Gastrocnemius medialis (tissue), 4 donors: ENCODE measurements at regions not wholly inside any gene's neighbourhood (a gene's known extent, or its start where the extent isn't known, plus 50 kb on each side); places are given as distances from the start of the nearest gene placed in this dataset.

Source experiments
- ATAC-seq, 2 donors: fragments of 150-250 bp; one replicate each; pipeline ENCODE4 v1.9.1; 2016
- DNase-seq, 2 donors: peaks; one replicate each; pipeline ENCODE4 v3.0.0-alpha.2; 2019
- H3K27ac ChIP-seq, 4 donors: fragments of 200-600 bp; sonication (generic); 1 replicate in 1 of 4; 2 replicates in 3 of 4; pipeline ENCODE4 v1.5.1; 2016 to 2018; ENCODE audit warnings: mild to moderate bottlenecking in 2 of 4, moderate library complexity in 1 of 4
- H3K27me3 ChIP-seq, 3 donors: fragments of 200-600 bp; sonication (generic) in 2 of 3; 1 replicate in 1 of 3; 2 replicates in 2 of 3; pipeline versions ENCODE4 v1.5.1 to v1.6.0; 2016 to 2019; ENCODE audit warnings: mild to moderate bottlenecking in 1 of 3, moderate library complexity in 1 of 3
- H3K36me3 ChIP-seq, 2 donors: fragments of 200-600 bp; sonication (generic) in 1 of 2; one replicate each; pipeline ENCODE4 v1.5.1; 2017 to 2018
- H3K4me1 ChIP-seq, 2 donors: fragments of 200-600 bp; sonication (generic) in 1 of 2; one replicate each; pipeline ENCODE4 v1.5.1; 2016 to 2017; ENCODE audit warnings: mild to moderate bottlenecking in 2 of 2
- H3K4me3 ChIP-seq, 4 donors: fragments of 200-600 bp; sonication (generic) in 3 of 4; 1 replicate in 1 of 4; 2 replicates in 3 of 4; pipeline ENCODE4 v1.5.1; 2016 to 2019; ENCODE audit warnings: mild to moderate bottlenecking in 2 of 4
- H3K9me3 ChIP-seq, 3 donors: fragments of 200-600 bp; sonication (generic) in 2 of 3; 1 replicate in 1 of 3; 2 replicates in 2 of 3; pipeline ENCODE4 v1.5.1; 2016 to 2019
- POLR2A ChIP-seq, 2 donors: fragments of 450-650 bp; IDR thresholded peaks; one replicate each; pipeline ENCODE4 v1.6.1; 2017; ENCODE audit warnings: antibody characterized with exemption in 2 of 2, mild to moderate bottlenecking in 2 of 2, moderate library complexity in 2 of 2
- in situ Hi-C, 4 donors: fragments of 200-750 bp; cut with MboI; loops; one replicate each; pipeline versions ENCODE4 v1.15.0 to v1.8.0; 2017; ENCODE audit warnings: low sequenced_read_pairs in 4 of 4
- intact Hi-C: fragments of 100-400 bp; cut with DNase I; formaldehyde crosslinking; loops from one replicate; pipeline ENCODE4 v1.15.1; 2023; ENCODE audit warnings: low total_unique reads
- TF ChIP-seq, protein P1 (sequence below), 5 experiments: fragments of 450-650 bp in 3 of 5; fragments of 200-600 bp in 2 of 5; sonication (generic) in 2 of 5; IDR thresholded peaks in 4 of 5; conservative IDR thresholded peaks in 1 of 5; 1 replicate in 4 of 5; 2 replicates in 1 of 5; pipeline ENCODE4 v1.5.1; 2016 to 2019; ENCODE audit warnings: antibody characterized with exemption in 5 of 5, mild to moderate bottlenecking in 3 of 5, moderate library complexity in 3 of 5

DNA sequence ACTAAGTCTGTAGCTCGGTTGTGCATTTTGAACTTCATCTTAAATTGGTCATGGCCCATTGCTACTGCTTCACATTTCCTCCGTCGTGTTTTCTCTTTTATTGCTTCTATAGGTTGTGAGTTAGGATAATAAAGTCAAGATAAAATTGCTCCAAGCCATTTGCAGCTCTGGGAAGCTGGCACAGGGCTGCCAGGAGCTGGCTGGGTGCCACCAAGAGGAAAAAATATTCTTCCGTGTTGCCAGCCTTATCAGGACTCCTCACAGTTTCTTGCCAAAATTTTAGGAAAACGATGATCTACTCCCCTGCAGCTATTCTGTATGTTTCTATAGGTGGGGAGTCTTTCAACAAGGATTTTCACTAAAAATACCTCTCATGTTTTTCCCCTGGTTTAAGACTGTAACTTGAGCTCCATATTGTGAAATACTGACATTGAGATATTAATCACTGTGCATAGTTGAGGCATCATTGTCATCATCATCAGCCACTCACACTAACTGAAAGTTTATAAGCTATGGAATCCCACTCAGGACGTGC lies 55.4 kb upstream of the PIAS1 start:
- in situ Hi-C loops (no loop called here), intact Hi-C loops (no loop called here)
- no peak for DNase-seq
- H3K27me3 ChIP-seq = no peaks in the 10 kb centered on the region
- no peaks in the 10 kb centered on the region for H3K9me3 ChIP-seq
- peak; percentile 68 to 73 for ATAC-seq
- no peak overlapping the region for H3K27ac ChIP-seq
- no peak overlapping the region for H3K4me3 ChIP-seq
- TF ChIP-seq, protein P1, sequence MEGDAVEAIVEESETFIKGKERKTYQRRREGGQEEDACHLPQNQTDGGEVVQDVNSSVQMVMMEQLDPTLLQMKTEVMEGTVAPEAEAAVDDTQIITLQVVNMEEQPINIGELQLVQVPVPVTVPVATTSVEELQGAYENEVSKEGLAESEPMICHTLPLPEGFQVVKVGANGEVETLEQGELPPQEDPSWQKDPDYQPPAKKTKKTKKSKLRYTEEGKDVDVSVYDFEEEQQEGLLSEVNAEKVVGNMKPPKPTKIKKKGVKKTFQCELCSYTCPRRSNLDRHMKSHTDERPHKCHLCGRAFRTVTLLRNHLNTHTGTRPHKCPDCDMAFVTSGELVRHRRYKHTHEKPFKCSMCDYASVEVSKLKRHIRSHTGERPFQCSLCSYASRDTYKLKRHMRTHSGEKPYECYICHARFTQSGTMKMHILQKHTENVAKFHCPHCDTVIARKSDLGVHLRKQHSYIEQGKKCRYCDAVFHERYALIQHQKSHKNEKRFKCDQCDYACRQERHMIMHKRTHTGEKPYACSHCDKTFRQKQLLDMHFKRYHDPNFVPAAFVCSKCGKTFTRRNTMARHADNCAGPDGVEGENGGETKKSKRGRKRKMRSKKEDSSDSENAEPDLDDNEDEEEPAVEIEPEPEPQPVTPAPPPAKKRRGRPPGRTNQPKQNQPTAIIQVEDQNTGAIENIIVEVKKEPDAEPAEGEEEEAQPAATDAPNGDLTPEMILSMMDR (IDR thresholded peaks at IDR 0.05 in 4 of 5, conservative IDR thresholded peaks at IDR 0.05 in 1 of 5) = no peak
- H3K4me1 ChIP-seq = peaks cover 9% of the 10 kb centered on the region in 2 donors
- no peaks in the 10 kb centered on the region for H3K36me3 ChIP-seq

GRCh38 chr15:67999320-68000100 lies 54.6 kb upstream of the PIAS1 start:
- intact Hi-C loops (no loop called here), in situ Hi-C loops (no loop called here)
- no peak overlapping the region for H3K27ac ChIP-seq
- TF ChIP-seq, protein P1 (IDR thresholded peaks at IDR 0.05 in 4 of 5, conservative IDR thresholded peaks at IDR 0.05 in 1 of 5) = no peak
- no peak for TF ChIP-seq POLR2A (IDR thresholded peaks at IDR 0.05)
- no peak overlapping the region for H3K4me3 ChIP-seq
- DNase-seq = no peak
- H3K36me3 ChIP-seq = no peaks in the 10 kb centered on the region
- no peaks in the 10 kb centered on the region for H3K9me3 ChIP-seq
- peaks cover 9% of the 10 kb centered on the region in 2 donors for H3K4me1 ChIP-seq
- no peak for ATAC-seq
- H3K27me3 ChIP-seq = no peaks in the 10 kb centered on the region

GRCh38 chr15:68000754-68001153 lies 53.4 kb upstream of the PIAS1 start:
- TF ChIP-seq, protein P1 (IDR thresholded peaks at IDR 0.05 in 4 of 5, conservative IDR thresholded peaks at IDR 0.05 in 1 of 5) = no peak
- TF ChIP-seq POLR2A (IDR thresholded peaks at IDR 0.05) = no peak
- Histone ChIP-seq H3K4me3 (no peak overlapping the region), H3K9me3 (no peaks in the 10 kb centered on the region), H3K4me1 (peaks cover 9% of the 10 kb centered on the region in 2 donors), H3K27ac (no peak overlapping the region), H3K27me3 (no peaks in the 10 kb centered on the region), H3K36me3 (no peaks in the 10 kb centered on the region)
- ATAC-seq (no peak), DNase-seq (no peak)
- intact Hi-C loops = no loop called here
- in situ Hi-C loops = no loop called here

DNA sequence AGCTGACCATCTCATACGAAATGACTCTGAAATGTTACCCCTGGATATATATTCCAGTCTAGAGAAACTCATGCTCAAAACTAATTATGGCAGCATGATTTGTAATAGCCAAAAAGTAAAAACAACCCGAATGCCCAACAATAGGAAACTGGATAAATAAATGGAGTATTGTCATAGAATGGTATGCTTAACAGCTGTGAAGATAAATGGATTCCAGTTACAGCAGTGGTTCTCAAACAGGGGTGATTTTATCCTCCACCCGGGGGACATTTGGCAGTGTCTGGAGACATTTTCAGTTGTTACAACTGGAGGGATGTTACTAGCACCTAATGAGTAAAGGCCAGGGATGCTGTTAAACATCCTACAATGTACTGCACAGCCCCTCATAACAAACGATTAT lies 52.3 kb upstream of the PIAS1 start:
- Histone ChIP-seq H3K4me1 (peaks cover 9% of the 10 kb centered on the region in 2 donors), H3K4me3 (no peak overlapping the region), H3K27me3 (no peaks in the 10 kb centered on the region), H3K27ac (no peak overlapping the region), H3K9me3 (no peaks in the 10 kb centered on the region), H3K36me3 (no peaks in the 10 kb centered on the region)
- TF ChIP-seq, protein P1 (IDR thresholded peaks at IDR 0.05 in 4 of 5, conservative IDR thresholded peaks at IDR 0.05 in 1 of 5) = no peak
- no peak for TF ChIP-seq POLR2A (IDR thresholded peaks at IDR 0.05)
- intact Hi-C loops = no loop called here
- ATAC-seq (no peak), DNase-seq (no peak)
- in situ Hi-C loops = no loop called here
